ENCODE measurements at regions not wholly inside any gene's neighbourhood (a gene's known extent, or its start where the extent isn't known, plus 50 kb on each side); places are given as distances from the start of the nearest gene placed in this dataset.
A peak's percentile ranks its signal among the peaks of the same experiment; 100 is the strongest.

- TF ChIP-seq CTCF (IDR thresholded peaks at IDR 0.05) (no peak), POLR2A (IDR thresholded peaks at IDR 0.05) (no peak)
- H3K36me3 ChIP-seq = no peaks in the 10 kb centered on the region
- H3K27me3 ChIP-seq = no peaks in the 10 kb centered on the region
- no peak overlapping the region for H3K4me3 ChIP-seq (replicated peaks in 1 of 3)
- H3K27ac ChIP-seq = peak overlapping the region in 1 of 3 donors; percentile 6
- intact Hi-C loops (cut with DNase I) = no loop called here
- peaks cover 0 to 19% of the 10 kb centered on the region in 2 donors for H3K4me1 ChIP-seq
- H3K9me3 ChIP-seq = no peaks in the 10 kb centered on the region
- no peak for DNase-seq
Measured at GRCh38 chr4:184533908-184534307, 59.6 kb upstream of the IRF2 start.

GRCh38 chr4:184531008-184531407 lies 56.7 kb upstream of the IRF2 start:
- 88 to 90% methylated on average over 2 of the region's 2 CpGs for WGBS, 2 donors
- intact Hi-C loops (cut with DNase I) = no loop called here
- Histone ChIP-seq H3K27me3 (no peaks in the 10 kb centered on the region), H3K4me1 (peaks cover 0 to 12% of the 10 kb centered on the region in 2 donors), H3K27ac (no peak overlapping the region), H3K36me3 (no peaks in the 10 kb centered on the region), H3K9me3 (no peaks in the 10 kb centered on the region), H3K4me3 (replicated peaks in 1 of 3) (no peak overlapping the region)
- no peak for TF ChIP-seq CTCF (IDR thresholded peaks at IDR 0.05)
- TF ChIP-seq POLR2A (IDR thresholded peaks at IDR 0.05) = no peak
- DNase-seq = no peak

GRCh38 chr4:184529283-184529682 lies 54.9 kb upstream of the IRF2 start:
- WGBS, 2 donors = 87 to 90% methylated on average over 5 of the region's 5 CpGs
- peaks cover 0 to under 1% of the 10 kb centered on the region in 2 donors for H3K4me1 ChIP-seq
- no peaks in the 10 kb centered on the region for H3K36me3 ChIP-seq
- H3K4me3 ChIP-seq (replicated peaks in 1 of 3) = no peak overlapping the region
- intact Hi-C loops (cut with DNase I) = no loop called here
- no peak for DNase-seq
- H3K27me3 ChIP-seq = no peaks in the 10 kb centered on the region
- no peak overlapping the region for H3K27ac ChIP-seq
- H3K9me3 ChIP-seq = no peaks in the 10 kb centered on the region
- no peak for TF ChIP-seq POLR2A (IDR thresholded peaks at IDR 0.05)
- no peak for TF ChIP-seq CTCF (IDR thresholded peaks at IDR 0.05)

GRCh38 chr4:184528713-184529112 lies 54.4 kb upstream of the IRF2 start:
- 78 to 84% methylated on average over 3 of the region's 3 CpGs for WGBS, 2 donors
- intact Hi-C loops (cut with DNase I) = no loop called here
- Histone ChIP-seq H3K27ac (no peak overlapping the region), H3K4me1 (no peaks in the 10 kb centered on the region), H3K36me3 (no peaks in the 10 kb centered on the region), H3K27me3 (no peaks in the 10 kb centered on the region), H3K9me3 (no peaks in the 10 kb centered on the region), H3K4me3 (replicated peaks in 1 of 3) (no peak overlapping the region)
- TF ChIP-seq POLR2A (IDR thresholded peaks at IDR 0.05) (no peak), CTCF (IDR thresholded peaks at IDR 0.05) (no peak)
- DNase-seq = no peak

- no peak overlapping the region for H3K4me3 ChIP-seq (replicated peaks in 1 of 3)
- intact Hi-C loops (cut with DNase I) = no loop called here
- H3K4me1 ChIP-seq = no peaks in the 10 kb centered on the region
- no peak for DNase-seq
- H3K27me3 ChIP-seq = no peaks in the 10 kb centered on the region
- WGBS, 2 donors = 74% methylated on average over 5 of the region's 5 CpGs
- TF ChIP-seq CTCF (IDR thresholded peaks at IDR 0.05) (no peak), POLR2A (IDR thresholded peaks at IDR 0.05) (no peak)
- H3K27ac ChIP-seq = no peak overlapping the region
- no peaks in the 10 kb centered on the region for H3K36me3 ChIP-seq
- H3K9me3 ChIP-seq = no peaks in the 10 kb centered on the region
Measured at GRCh38 chr4:184528051-184528450, 53.7 kb upstream of the IRF2 start.

Data from thyroid gland (tissue), 4 donors.